ENCODE measurements at regions not wholly inside any gene's neighbourhood (a gene's known extent, or its start where the extent isn't known, plus 50 kb on each side); places are given as distances from the start of the nearest gene placed in this dataset.

DNA sequence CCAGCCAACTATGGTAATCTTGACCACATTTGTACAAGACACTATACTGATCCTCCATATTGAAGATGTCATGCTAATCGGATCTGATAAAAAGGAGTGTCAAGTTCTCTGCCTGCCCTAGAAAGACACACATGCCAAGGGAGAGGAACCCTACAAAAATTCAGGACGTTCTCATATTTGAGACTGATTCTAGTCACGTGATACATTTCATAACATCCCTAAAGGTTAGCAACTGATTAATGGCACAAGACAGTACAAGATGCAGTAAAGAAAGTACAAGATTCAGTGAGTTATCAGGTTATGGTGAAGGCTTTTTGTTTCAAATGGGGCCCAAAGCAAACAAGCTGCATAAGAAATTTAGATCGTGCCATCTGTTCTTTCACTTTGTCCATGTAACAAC lies 190.7 kb upstream of the MOCS1 start:
- TF ChIP-seq, protein P1, sequence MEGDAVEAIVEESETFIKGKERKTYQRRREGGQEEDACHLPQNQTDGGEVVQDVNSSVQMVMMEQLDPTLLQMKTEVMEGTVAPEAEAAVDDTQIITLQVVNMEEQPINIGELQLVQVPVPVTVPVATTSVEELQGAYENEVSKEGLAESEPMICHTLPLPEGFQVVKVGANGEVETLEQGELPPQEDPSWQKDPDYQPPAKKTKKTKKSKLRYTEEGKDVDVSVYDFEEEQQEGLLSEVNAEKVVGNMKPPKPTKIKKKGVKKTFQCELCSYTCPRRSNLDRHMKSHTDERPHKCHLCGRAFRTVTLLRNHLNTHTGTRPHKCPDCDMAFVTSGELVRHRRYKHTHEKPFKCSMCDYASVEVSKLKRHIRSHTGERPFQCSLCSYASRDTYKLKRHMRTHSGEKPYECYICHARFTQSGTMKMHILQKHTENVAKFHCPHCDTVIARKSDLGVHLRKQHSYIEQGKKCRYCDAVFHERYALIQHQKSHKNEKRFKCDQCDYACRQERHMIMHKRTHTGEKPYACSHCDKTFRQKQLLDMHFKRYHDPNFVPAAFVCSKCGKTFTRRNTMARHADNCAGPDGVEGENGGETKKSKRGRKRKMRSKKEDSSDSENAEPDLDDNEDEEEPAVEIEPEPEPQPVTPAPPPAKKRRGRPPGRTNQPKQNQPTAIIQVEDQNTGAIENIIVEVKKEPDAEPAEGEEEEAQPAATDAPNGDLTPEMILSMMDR (IDR thresholded peaks at IDR 0.05) = no peak

GRCh38 chr6:40116832-40117231 lies 182.6 kb upstream of the MOCS1 start:
- TF ChIP-seq, protein P1 (IDR thresholded peaks at IDR 0.05) = no peak

GRCh38 chr6:40112350-40112749 lies 178.1 kb upstream of the MOCS1 start:
- TF ChIP-seq, protein P1 (IDR thresholded peaks at IDR 0.05) = no peak

DNA sequence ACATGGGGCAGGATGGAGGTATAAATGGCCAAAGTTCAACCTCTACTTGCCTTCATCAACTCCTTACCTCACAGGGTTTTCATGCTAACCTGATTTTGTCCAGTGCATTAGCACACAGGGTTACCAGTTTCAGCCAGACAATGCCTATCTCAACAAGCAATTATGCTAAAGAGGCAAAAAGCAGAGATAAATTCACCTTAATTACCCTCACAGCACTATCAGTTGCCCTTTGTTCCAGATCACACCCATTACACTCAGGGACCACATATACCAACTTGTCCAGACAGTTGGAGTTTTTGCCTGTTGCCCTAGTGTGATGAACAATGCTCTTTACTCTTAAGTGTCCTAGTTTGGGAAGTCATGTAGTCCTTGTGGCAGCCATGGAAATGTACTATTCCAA lies 174.5 kb upstream of the MOCS1 start:
- TF ChIP-seq, protein P1 (IDR thresholded peaks at IDR 0.05) = no peak

GRCh38 chr6:40106840-40107239 lies 172.6 kb upstream of the MOCS1 start:
- TF ChIP-seq, protein P1 (IDR thresholded peaks at IDR 0.05) = no peak

GRCh38 chr6:40098774-40099173 lies 164.5 kb upstream of the MOCS1 start:
- TF ChIP-seq, protein P1 (IDR thresholded peaks at IDR 0.05) = no peak

DNA sequence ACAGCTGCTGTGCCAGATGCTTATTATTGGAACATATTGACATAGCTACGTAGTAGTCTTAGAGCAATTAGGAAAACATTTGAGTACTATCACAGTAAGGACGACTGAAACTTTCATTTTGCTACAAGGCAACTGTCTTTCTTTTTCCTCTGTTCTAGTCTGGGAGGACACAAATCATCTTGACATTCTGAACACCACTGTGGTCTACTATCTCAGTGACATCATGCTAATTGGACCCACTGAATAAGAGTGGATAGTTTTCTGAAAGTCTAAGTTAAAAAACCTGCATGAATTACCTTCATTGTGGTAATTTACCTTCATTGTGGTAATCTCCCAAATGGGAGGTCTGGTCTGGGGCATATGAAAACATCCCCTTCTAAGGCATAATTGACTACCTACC lies 163.3 kb upstream of the MOCS1 start:
- TF ChIP-seq, protein P1 (IDR thresholded peaks at IDR 0.05) = no peak
